Loucy (cell line): ENCODE measurements at regions not wholly inside any gene's neighbourhood (a gene's known extent, or its start where the extent isn't known, plus 50 kb on each side); places are given as distances from the start of the nearest gene placed in this dataset.
"Not testable (repeated sequence)": the region's sequence is repeated elsewhere in the genome, so short reads cannot be mapped to it uniquely, and the experiment has no call there.

Source experiments
- EZH2phosphoT487 ChIP-seq: fragments of 200-600 bp; IDR thresholded peaks from 2 replicates; pipeline ENCODE4 v1.6.1; 2018; ENCODE audit warnings: antibody characterized with exemption, mild to moderate bottlenecking, moderate library complexity, borderline replicate concordance
- TF ChIP-seq, protein P1 (sequence below): fragments of 200-600 bp; sonication (generic); conservative IDR thresholded peaks from 2 replicates; pipeline ENCODE4 v1.5.1; 2014; ENCODE audit warnings: mild to moderate bottlenecking, antibody characterized with exemption, low read length

DNA sequence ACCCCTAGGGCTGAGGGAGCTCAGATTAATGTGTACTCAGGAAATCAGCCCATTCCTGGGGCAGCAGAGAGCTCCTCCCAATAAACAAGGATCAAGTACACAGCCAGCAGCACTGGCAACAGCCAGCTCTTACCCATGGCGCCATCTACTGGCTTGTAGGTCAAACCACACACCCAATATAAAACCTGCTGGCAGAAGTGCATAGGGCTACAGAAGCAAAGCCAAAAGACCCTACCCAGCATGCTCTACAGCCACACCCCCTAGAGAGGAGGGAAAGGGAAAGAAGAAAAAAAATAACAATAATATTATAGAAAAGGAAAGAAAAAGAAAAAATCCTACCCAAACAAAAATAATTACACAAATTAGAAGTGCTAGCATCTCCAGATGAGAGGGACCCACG is 127.5 kb upstream of the PABPC3 start:
- not testable (repeated sequence) for TF ChIP-seq EZH2phosphoT487
- TF ChIP-seq, protein P1, sequence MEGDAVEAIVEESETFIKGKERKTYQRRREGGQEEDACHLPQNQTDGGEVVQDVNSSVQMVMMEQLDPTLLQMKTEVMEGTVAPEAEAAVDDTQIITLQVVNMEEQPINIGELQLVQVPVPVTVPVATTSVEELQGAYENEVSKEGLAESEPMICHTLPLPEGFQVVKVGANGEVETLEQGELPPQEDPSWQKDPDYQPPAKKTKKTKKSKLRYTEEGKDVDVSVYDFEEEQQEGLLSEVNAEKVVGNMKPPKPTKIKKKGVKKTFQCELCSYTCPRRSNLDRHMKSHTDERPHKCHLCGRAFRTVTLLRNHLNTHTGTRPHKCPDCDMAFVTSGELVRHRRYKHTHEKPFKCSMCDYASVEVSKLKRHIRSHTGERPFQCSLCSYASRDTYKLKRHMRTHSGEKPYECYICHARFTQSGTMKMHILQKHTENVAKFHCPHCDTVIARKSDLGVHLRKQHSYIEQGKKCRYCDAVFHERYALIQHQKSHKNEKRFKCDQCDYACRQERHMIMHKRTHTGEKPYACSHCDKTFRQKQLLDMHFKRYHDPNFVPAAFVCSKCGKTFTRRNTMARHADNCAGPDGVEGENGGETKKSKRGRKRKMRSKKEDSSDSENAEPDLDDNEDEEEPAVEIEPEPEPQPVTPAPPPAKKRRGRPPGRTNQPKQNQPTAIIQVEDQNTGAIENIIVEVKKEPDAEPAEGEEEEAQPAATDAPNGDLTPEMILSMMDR, result peak; percentile 55
